ENCODE measurements at regions not wholly inside any gene's neighbourhood (a gene's known extent, or its start where the extent isn't known, plus 50 kb on each side); places are given as distances from the start of the nearest gene placed in this dataset.

DNA sequence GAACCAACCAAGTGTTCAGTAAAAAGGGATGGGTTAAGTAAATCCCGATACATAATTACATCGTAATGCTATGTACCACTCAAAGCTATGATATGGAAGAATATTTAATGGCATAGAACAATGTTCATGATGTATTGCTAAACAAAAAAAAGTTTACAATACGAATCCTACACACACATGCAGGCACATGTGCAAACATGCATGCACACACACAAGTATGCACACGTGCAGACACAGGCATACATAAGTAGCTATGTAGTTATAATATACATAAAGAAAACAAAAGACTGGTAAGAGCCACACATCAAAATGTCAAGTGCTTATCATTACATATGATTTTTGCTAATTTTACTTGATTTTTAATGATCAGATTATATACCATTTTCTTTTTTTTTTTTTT is 74.2 kb downstream of the ARRDC4 start:
- TF ChIP-seq, protein P1, sequence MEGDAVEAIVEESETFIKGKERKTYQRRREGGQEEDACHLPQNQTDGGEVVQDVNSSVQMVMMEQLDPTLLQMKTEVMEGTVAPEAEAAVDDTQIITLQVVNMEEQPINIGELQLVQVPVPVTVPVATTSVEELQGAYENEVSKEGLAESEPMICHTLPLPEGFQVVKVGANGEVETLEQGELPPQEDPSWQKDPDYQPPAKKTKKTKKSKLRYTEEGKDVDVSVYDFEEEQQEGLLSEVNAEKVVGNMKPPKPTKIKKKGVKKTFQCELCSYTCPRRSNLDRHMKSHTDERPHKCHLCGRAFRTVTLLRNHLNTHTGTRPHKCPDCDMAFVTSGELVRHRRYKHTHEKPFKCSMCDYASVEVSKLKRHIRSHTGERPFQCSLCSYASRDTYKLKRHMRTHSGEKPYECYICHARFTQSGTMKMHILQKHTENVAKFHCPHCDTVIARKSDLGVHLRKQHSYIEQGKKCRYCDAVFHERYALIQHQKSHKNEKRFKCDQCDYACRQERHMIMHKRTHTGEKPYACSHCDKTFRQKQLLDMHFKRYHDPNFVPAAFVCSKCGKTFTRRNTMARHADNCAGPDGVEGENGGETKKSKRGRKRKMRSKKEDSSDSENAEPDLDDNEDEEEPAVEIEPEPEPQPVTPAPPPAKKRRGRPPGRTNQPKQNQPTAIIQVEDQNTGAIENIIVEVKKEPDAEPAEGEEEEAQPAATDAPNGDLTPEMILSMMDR (conservative IDR thresholded peaks at IDR 0.05 in 1 of 2, IDR thresholded peaks at IDR 0.05 in 1 of 2; ENCODE audit: low read depth in 1 of 2, low read length in 2 of 2), result no peak
- TF ChIP-seq EZH2 (IDR thresholded peaks at IDR 0.05; ENCODE audit: low read length, missing control alignments), result no peak
